GM06990 (cell line): ENCODE measurements at regions not wholly inside any gene's neighbourhood (a gene's known extent, or its start where the extent isn't known, plus 50 kb on each side); places are given as distances from the start of the nearest gene placed in this dataset.
"Not testable (repeated sequence)": the region's sequence is repeated elsewhere in the genome, so short reads cannot be mapped to it uniquely, and the experiment has no call there.

Source experiments
- DNase-seq: peaks from one replicate; pipeline ENCODE4 v3.0.0-alpha.2; 2011; ENCODE audit not compliant: insufficient read length; ENCODE audit errors: extremely low read depth
- H3K27me3 ChIP-seq: replicated peaks from 2 replicates; pipeline ENCODE4 v1.6.0; 2011; ENCODE audit warnings: low read length; ENCODE audit not compliant: control insufficient read depth, insufficient read depth
- H3K36me3 ChIP-seq: 2 replicates; pipeline ENCODE4 v1.5.1; 2011; ENCODE audit warnings: low read length; ENCODE audit not compliant: control insufficient read depth, insufficient read depth
- H3K4me3 ChIP-seq: replicated peaks from 2 replicates; pipeline ENCODE4 v1.5.1; 2011; ENCODE audit warnings: low read depth, mild to moderate bottlenecking, control low read depth, low read length
- CTCF ChIP-seq: IDR thresholded peaks from 2 replicates; pipeline ENCODE4 v1.5.1; 2011; ENCODE audit warnings: low read length, control low read depth, mild to moderate bottlenecking, inconsistent platforms; ENCODE audit not compliant: insufficient read depth, poor library complexity, severe bottlenecking

DNA sequence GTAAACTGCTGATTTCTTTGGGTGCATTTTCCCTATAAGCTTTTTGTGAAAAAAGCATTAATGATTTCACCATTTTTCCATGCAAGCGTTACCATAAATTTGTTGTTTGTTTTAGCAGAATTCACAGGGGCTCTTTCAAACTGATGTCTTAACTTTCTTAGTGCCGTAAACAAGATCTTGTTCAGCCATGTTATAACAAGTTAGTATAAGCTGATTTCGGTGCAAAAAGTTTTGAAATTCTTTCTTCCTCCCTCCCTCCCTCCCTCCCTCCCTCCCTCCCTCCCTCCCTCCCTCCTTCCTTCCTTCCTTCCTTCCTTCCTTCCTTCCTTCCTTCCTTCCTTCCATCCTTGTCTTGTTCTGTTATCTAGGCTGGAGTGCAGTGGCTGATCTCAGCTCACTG, 71.7 kb upstream of the CHORDC1 start:
- no peak for DNase-seq
- H3K27me3 ChIP-seq = no peaks in the 10 kb centered on the region
- no peak for TF ChIP-seq CTCF
- H3K36me3 ChIP-seq = no peaks in the 10 kb centered on the region
- no peak overlapping the region for H3K4me3 ChIP-seq

DNA sequence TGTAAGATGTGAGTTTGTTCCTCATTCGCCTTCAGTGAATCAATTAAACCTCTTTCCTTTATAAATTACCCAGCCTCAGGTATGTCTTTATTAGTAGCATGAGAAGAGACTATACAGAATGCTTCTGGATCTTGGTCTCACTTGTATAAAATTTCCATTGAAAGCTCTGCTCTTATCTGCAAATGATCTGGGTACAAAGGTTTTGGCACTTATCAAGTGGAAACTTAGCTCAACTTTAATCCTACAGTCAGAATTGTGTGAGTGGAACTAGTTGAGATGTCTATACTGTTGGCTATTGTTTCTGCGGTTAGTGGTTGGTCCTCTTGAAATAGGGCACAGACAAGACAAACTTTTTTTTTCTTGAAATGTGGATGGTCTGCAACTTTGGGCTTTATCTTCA, 71.2 kb upstream of the CHORDC1 start:
- no peak for DNase-seq
- Histone ChIP-seq H3K4me3 (no peak overlapping the region), H3K36me3 (no peaks in the 10 kb centered on the region), H3K27me3 (no peaks in the 10 kb centered on the region)
- no peak for TF ChIP-seq CTCF

DNA sequence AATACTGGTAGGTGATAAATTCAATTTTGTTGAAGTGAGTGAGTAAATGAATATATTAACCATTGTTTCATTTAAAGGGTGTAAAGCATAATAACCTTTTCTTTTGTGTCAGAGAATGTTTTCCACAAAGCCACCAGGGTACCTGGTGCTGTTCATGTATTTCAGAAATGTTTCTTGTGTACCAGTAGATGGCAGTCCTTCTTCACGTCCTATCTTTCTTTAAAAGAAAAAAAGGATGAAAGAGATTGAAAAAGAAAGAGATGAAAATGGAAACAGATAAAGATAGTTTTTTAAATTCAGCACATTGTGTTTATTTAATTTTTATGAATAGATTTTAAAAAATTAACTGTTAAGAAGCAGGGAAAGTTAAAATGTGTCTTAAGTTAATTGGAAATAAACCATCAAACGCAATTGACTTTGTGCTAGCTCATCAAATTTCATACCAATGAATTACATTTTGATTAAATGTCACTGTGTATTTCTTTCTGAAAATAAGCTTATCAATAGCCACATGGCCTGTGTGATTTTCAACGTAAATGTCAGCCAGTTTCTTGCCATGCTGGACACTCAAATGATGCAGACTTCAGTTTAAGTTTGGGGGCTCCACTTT, 65.5 kb upstream of the CHORDC1 start:
- DNase-seq = no peak
- peak; percentile 51 for TF ChIP-seq CTCF
- H3K4me3 ChIP-seq = no peak overlapping the region
- H3K27me3 ChIP-seq = no peaks in the 10 kb centered on the region
- no peaks in the 10 kb centered on the region for H3K36me3 ChIP-seq

DNA sequence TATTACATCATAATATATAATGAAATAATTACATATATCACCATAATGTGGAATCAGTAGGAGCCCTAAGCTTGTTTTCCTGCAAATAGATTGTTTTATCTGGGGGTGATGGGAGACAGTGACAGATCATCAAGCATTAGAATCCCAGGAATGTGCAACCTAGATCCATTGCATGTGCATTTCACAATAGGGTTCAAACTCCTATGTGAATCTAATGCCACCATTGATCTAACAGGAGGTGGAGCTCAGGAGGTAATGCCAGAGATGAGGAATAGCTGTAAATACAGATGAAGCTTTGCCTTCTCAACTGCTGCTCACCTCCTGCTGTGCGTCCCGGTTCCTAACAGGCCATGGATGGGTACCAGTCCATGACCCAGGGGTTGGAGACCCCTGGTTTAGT, 63.8 kb upstream of the CHORDC1 start:
- Histone ChIP-seq H3K27me3 (no peaks in the 10 kb centered on the region), H3K36me3 (no peaks in the 10 kb centered on the region), H3K4me3 (no peak overlapping the region)
- no peak for TF ChIP-seq CTCF
- DNase-seq = no peak

GRCh38 chr11:90284171-90284570, 61.3 kb upstream of the CHORDC1 start:
- DNase-seq = no peak
- Histone ChIP-seq H3K27me3 (no peaks in the 10 kb centered on the region), H3K4me3 (no peak overlapping the region), H3K36me3 (no peaks in the 10 kb centered on the region)
- no peak for TF ChIP-seq CTCF

DNA sequence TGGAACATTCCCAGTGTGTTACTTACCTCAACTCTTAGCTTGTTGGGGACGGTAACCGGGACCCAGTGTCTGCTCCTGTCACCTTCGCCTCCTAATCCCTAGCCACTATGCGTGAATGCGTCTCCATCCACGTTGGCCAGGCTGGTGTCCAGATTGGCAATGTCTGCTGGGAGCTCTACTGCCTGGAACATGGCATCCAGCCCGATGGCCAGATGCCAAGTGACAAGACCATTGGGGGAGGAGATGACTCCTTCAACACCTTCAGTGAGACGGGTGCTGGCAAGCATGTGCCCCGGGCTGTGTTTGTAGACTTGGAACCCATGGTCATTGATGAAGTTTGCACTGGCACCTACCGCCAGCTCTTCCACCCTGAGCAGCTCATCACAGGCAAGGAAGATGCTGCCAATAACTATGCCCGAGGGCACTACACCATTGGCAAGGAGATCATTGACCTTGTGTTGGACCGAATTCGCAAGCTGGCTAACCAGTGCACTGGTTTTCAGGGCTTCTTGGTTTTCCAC, 59.8 kb upstream of the CHORDC1 start:
- not testable (repeated sequence) for H3K27me3 ChIP-seq, H3K36me3 ChIP-seq, DNase-seq, H3K4me3 ChIP-seq
